Spleen (tissue), 7 donors: ENCODE measurements at regions not wholly inside any gene's neighbourhood (a gene's known extent, or its start where the extent isn't known, plus 50 kb on each side); places are given as distances from the start of the nearest gene placed in this dataset.

Experiments
- CTCF ChIP-seq, 11 experiments: fragments of 200-600 bp in 7 of 11; fragments of 450-650 bp in 4 of 11; sonication (generic) in 4 of 11; IDR thresholded peaks in 8 of 11; conservative IDR thresholded peaks in 3 of 11; 1 replicate in 7 of 11; 2 replicates in 4 of 11; pipeline versions ENCODE4 v1.4.0 to v1.8.0; 2016 to 2021; ENCODE audit warnings: antibody characterized with exemption in 11 of 11, inconsistent platforms in 4 of 11, mild to moderate bottlenecking in 1 of 11
- POLR2AphosphoS5 ChIP-seq, 3 donors: sonication (generic); formaldehyde crosslinking; IDR thresholded peaks; one replicate each; pipeline ENCODE4 v1.5.1; 2017; ENCODE audit warnings: antibody characterized with exemption in 3 of 3
- donor health status: DM: no; HTN: no; CAD: no; lungs with moderate emphysema.
- donor health status: DM: no; HTN: no; CAD: no.
- donor health status: DM: no; HTN: no; CAD: no.

DNA sequence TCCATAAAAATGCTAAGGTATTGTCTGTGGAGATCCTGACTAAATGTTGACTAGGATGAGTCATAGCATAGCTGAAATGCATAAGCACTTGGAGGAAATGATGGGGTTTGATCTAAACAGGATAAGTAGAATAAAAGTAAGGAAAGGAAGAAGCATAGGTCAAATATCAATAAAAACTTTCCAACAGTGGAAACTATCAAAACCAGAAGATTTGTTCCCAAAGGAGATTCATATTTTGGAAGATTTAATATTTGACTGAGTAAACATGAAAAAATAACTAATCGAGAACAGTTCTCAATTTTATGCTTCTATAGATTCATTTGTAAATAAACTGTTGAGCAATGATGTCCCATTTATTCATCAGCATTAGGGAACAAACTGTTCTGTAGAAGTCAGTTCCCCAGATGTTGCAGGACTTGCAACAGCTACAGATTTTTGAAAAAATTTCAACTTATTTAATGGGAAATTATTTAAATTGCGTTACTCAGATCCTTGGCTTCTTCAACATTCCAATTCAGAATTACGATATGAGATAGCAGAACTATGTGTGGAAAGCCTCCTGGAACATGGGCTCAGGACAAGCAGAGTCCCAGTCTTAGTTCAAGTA lies 133.7 kb upstream of the TBX18 start:
- no peak for TF ChIP-seq CTCF (IDR thresholded peaks at IDR 0.05 in 8 of 11, conservative IDR thresholded peaks at IDR 0.05 in 3 of 11)
- no peak for TF ChIP-seq POLR2AphosphoS5 (IDR thresholded peaks at IDR 0.05)
